HG03378 (cell line): ENCODE measurements at regions not wholly inside any gene's neighbourhood (a gene's known extent, or its start where the extent isn't known, plus 50 kb on each side); places are given as distances from the start of the nearest gene placed in this dataset.

Experiments
- ATAC-seq: cut with Tn5 transposase; IDR thresholded peaks from one replicate; pipeline ENCODE4 v1.9.1; 2021; ENCODE audit warnings: mild to moderate bottlenecking, moderate library complexity; ENCODE audit not compliant: unreplicated experiment

GRCh38 chr5:171600741-171601265 is 181.4 kb downstream of the FGF18 start:
- ATAC-seq, result no peak

- ATAC-seq, result no peak
Observed at GRCh38 chr5:171601266-171601881, 181.9 kb downstream of the FGF18 start.

GRCh38 chr5:171603591-171603990 is 182.0 kb upstream of the SMIM23 start:
- no peak for ATAC-seq

- ATAC-seq, result no peak
Observed at GRCh38 chr5:171604195-171604594, 181.4 kb upstream of the SMIM23 start.

GRCh38 chr5:171606414-171607024 is 179.1 kb upstream of the SMIM23 start:
- no peak for ATAC-seq

GRCh38 chr5:171607863-171608262 is 177.8 kb upstream of the SMIM23 start:
- no peak for ATAC-seq

GRCh38 chr5:171609806-171610452 is 175.7 kb upstream of the SMIM23 start:
- ATAC-seq, result no peak

GRCh38 chr5:171610686-171611085 is 174.9 kb upstream of the SMIM23 start:
- no peak for ATAC-seq

GRCh38 chr5:171612749-171613148 is 172.9 kb upstream of the SMIM23 start:
- ATAC-seq, result no peak

GRCh38 chr5:171614511-171614910 is 171.1 kb upstream of the SMIM23 start:
- ATAC-seq, result no peak

GRCh38 chr5:171614971-171615653 is 170.5 kb upstream of the SMIM23 start:
- no peak for ATAC-seq

GRCh38 chr5:171615705-171616640 is 169.6 kb upstream of the SMIM23 start:
- no peak for ATAC-seq

- no peak for ATAC-seq
Observed at GRCh38 chr5:171617266-171617665, 168.4 kb upstream of the SMIM23 start.

GRCh38 chr5:171617817-171618591 is 167.6 kb upstream of the SMIM23 start:
- no peak for ATAC-seq

GRCh38 chr5:171619196-171619595 is 166.4 kb upstream of the SMIM23 start:
- no peak for ATAC-seq

GRCh38 chr5:171619744-171620143 is 165.9 kb upstream of the SMIM23 start:
- no peak for ATAC-seq

GRCh38 chr5:171622010-171622409 is 163.6 kb upstream of the SMIM23 start:
- no peak for ATAC-seq

GRCh38 chr5:171623107-171623506 is 162.5 kb upstream of the SMIM23 start:
- no peak for ATAC-seq

GRCh38 chr5:171623551-171624097 is 162.0 kb upstream of the SMIM23 start:
- ATAC-seq, result no peak
